Stimulated activated naive CD8-positive, alpha-beta T cell treated with anti-CD3 and anti-CD28 coated beads, Interleukin-15, Interleukin-2, amounts not matched to agents 100 ng/mL and 50 ng/mL, for 24 hours (primary cell): ENCODE measurements at regions not wholly inside any gene's neighbourhood (a gene's known extent, or its start where the extent isn't known, plus 50 kb on each side); places are given as distances from the start of the nearest gene placed in this dataset.
"Not testable (repeated sequence)": the region's sequence is repeated elsewhere in the genome, so short reads cannot be mapped to it uniquely, and the experiment has no call there.

Experiments
- H3K27ac Mint-ChIP-seq: one replicate; pipeline ENCODE4 v1.8.0; 2021; ENCODE audit warnings: mild to moderate bottlenecking, mixed read lengths
- H3K27me3 Mint-ChIP-seq: one replicate; pipeline ENCODE4 v1.8.0; 2021; ENCODE audit warnings: mixed read lengths
- H3K36me3 Mint-ChIP-seq: one replicate; pipeline ENCODE4 v1.8.0; 2021; ENCODE audit warnings: low read depth, mixed read lengths
- H3K4me1 Mint-ChIP-seq: one replicate; pipeline ENCODE4 v1.8.0; 2021; ENCODE audit warnings: low read depth, mixed read lengths
- H3K4me3 Mint-ChIP-seq: one replicate; pipeline ENCODE4 v1.8.0; 2021; ENCODE audit warnings: mild to moderate bottlenecking, mixed read lengths
- H3K9me3 Mint-ChIP-seq: one replicate; pipeline ENCODE4 v1.8.0; 2021; ENCODE audit warnings: mixed read lengths

DNA sequence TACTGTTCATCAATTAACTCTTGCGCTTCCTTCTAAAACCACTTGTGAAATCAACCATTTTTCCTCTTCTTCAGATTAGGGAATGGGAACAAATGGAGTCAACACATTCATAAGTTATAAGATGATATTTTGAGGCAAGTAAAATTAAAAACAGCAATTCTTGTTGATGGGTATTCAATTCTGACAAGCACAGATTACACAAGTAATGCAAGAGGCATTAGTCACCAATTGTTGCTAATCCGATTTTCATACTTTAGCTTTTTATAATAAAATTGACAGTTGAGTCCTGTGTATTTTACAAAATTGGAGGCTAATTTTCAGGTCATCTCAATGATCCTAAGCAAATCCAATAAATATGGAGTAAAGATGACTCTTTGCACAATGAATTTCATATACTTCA is 918.4 kb upstream of the SOX9 start:
- no peak overlapping the region for H3K4me3 Mint-ChIP-seq

DNA sequence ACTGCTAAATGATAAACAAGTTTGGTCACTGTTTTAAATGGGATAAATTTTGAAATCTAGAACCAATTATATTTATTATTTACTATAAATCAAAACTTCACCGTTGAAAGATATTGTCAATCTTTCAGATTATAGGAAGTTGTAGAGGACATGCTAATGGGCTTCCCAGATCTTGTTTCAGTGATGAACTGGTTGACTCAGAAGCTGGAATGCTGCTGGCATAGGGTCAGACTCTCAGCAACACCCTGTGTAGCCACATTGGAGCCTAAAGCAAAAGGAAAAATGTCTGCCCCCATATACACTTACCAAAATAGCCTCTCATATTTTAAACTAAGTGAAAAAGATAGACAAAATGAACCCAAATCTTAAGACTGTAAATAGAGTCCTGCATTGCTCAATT is 916.9 kb upstream of the SOX9 start:
- Mint-ChIP-seq H3K27ac (no peak overlapping the region), H3K27me3 (no peaks in the 10 kb centered on the region), H3K36me3 (no peaks in the 10 kb centered on the region), H3K4me3 (no peak overlapping the region), H3K4me1 (no peaks in the 10 kb centered on the region), H3K9me3 (peaks cover 3% of the 10 kb centered on the region)

More for the DNA sequence above, 918.4 kb upstream of the SOX9 start:
- H3K9me3 Mint-ChIP-seq = peaks cover under 1% of the 10 kb centered on the region
- no peaks in the 10 kb centered on the region for H3K36me3 Mint-ChIP-seq
- H3K27me3 Mint-ChIP-seq = no peaks in the 10 kb centered on the region
- H3K4me1 Mint-ChIP-seq = no peaks in the 10 kb centered on the region
- H3K27ac Mint-ChIP-seq = no peak overlapping the region

DNA sequence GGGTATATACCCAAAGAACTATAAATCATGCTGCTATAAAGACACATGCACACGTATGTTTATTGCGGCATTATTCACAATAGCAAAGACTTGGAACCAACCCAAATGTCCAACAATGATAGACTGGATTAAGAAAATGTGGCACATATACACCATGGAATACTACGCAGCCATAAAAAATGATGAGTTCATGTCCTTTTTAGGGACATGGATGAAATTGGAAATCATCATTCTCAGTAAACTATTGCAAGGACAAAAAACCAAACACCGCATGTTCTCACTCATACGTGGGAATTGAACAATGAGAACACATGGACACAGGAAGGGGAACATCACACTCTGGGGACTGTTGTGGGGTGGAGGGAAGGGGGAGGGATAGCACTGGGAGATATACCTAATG is 914.9 kb upstream of the SOX9 start:
- not testable (repeated sequence) for H3K36me3 Mint-ChIP-seq, H3K4me3 Mint-ChIP-seq, H3K27me3 Mint-ChIP-seq, H3K4me1 Mint-ChIP-seq, H3K27ac Mint-ChIP-seq
- H3K9me3 Mint-ChIP-seq = peaks cover 11% of the 10 kb centered on the region

DNA sequence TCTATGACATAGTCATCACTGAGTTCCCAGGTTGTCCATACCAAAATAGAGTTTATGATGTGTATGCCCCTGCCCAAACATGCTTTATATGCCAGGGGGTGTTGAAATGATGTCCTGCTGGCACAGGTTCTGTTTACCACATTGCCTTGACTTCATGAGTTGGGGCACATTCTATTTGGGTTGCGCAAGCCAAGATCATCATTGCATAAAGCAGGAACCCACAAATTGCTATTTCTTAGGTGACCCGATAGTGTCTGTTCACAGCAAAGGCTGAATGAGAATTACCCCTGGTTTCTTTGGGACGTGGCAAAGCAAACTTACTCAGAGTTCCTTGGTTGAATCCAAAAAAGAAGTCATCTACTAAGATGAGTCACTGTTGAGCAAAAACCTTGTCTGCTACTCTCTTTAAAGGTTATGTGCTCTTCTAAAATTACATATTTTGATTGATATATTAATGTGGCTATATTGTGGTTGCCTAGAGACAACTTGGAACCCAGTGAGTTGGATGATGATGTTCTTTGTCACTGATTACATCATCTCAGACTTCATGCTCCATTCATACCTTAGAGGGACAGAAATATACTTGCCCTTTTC is 912.6 kb upstream of the SOX9 start:
- no peaks in the 10 kb centered on the region for H3K36me3 Mint-ChIP-seq
- H3K4me3 Mint-ChIP-seq = no peak overlapping the region
- no peak overlapping the region for H3K27ac Mint-ChIP-seq
- H3K27me3 Mint-ChIP-seq = no peaks in the 10 kb centered on the region
- no peaks in the 10 kb centered on the region for H3K4me1 Mint-ChIP-seq
- peaks cover 12% of the 10 kb centered on the region for H3K9me3 Mint-ChIP-seq

DNA sequence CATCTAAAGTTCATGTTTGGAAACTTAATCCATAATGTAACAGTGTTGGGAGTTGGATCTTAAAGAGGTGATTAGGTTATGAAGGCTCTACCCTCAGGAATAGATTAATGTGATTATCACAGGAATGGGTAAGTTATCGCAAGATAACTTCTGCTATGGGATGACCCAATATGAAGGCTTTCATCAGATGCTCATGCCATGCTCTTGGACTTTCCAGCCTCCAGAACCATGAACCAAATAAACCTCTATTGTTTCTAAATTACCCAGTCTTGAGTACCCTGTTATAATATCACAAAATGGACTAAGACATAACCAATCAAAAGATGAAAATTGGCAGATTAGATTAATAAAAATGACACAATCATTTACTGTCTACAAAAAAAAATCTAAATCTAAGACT is 906.9 kb upstream of the SOX9 start:
- no peaks in the 10 kb centered on the region for H3K4me1 Mint-ChIP-seq
- peaks cover 16% of the 10 kb centered on the region for H3K9me3 Mint-ChIP-seq
- no peak overlapping the region for H3K27ac Mint-ChIP-seq
- no peaks in the 10 kb centered on the region for H3K27me3 Mint-ChIP-seq
- no peak overlapping the region for H3K4me3 Mint-ChIP-seq
- no peaks in the 10 kb centered on the region for H3K36me3 Mint-ChIP-seq

DNA sequence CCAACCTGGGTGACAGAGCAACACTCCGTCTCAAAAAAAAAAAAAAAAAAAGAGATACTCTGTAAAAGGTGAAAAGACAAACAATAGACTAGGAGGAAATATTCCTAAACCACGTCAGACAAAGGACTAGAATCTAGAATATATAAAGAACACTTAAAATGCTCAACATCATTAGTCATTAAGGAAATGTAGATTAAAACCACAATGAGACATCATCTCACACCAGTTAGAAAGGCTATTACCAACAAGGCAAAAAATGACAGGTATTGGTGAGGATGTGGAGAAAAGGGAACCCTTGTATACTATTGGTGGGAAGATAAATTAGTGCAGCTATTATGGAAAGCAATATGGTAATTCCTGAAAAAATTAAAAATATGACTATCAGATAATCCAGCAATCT is 903.1 kb upstream of the SOX9 start:
- Mint-ChIP-seq H3K27me3 (no peaks in the 10 kb centered on the region), H3K27ac (no peak overlapping the region), H3K9me3 (peaks cover 15% of the 10 kb centered on the region), H3K36me3 (no peaks in the 10 kb centered on the region), H3K4me1 (no peaks in the 10 kb centered on the region), H3K4me3 (no peak overlapping the region)

DNA sequence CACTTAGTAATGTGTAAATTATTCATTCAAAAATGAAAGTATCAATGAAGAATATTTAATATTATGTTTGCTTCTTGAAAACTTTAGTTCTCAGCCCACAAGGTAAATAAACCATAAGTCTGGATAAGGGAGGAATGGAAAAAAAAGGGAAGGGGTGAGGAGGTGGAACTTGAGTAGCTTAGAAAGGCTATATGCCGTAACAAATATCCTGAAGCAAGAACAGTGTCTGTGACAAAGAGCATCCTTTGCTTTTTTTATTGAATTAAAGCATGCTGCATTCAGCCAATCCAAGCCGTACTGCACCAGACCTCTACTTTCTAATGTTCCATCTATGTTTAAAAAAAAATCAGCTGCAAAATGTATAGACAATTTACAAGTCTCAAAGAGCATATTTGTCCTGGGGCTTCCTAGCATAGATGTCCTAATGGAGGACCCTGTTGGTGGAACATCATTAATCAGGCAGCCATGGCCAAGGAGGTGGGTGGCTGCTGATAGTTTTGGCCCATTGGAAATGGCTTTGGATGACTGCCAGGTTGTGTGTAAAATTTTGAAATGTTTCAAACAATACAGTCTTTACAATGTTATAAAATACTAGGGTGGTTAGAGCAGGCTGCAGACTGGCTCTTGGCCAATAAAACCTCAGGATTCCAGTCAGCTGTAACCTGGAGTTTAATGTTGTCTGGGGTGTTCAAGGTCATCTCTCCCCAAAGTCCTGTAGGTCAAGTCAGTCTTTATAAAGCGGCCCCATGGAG is 895.8 kb upstream of the SOX9 start:
- H3K4me3 Mint-ChIP-seq = no peak overlapping the region
- H3K36me3 Mint-ChIP-seq = no peaks in the 10 kb centered on the region
- peaks cover 15% of the 10 kb centered on the region for H3K9me3 Mint-ChIP-seq
- H3K4me1 Mint-ChIP-seq = no peaks in the 10 kb centered on the region
- no peaks in the 10 kb centered on the region for H3K27me3 Mint-ChIP-seq
- H3K27ac Mint-ChIP-seq = no peak overlapping the region

DNA sequence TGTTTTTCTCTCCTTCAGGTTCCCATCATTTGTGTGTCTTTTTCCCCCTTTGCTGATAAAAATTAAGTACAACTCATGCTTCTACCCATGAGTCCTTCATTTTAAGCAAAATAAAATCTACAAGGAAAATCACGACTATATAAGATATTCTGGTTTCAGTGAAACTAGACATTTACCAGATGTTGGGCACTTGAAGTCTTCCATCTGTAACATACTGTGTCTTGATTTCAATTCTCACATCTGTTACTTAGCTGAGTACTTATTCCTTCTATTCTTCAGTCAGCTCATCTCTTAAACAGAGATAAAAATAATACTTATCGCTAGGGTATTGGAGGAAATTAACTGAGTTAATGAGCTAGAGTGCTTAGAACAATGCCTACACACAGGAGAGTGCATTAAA is 893.0 kb upstream of the SOX9 start:
- Mint-ChIP-seq H3K36me3 (no peaks in the 10 kb centered on the region), H3K4me3 (no peak overlapping the region), H3K27me3 (no peaks in the 10 kb centered on the region), H3K9me3 (peaks cover 7% of the 10 kb centered on the region), H3K27ac (no peak overlapping the region), H3K4me1 (no peaks in the 10 kb centered on the region)

DNA sequence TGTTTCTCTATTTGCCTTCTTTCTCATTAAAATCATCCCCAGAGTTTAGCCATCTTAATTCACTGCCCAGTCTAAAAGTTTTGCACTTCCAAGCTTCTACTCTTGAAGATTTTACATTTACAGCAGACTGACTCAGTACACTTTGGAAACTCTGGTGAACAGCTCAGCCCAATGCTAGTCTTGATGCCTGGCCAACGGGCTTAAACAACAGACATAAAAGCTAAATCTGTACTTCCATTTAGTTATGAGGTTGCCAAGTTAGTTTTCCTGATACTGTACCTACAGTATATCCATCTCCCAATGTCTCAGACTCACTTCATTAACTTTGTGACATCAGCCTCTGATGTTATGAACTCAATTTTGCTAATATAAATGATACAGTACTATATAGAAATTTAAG is 891.8 kb upstream of the SOX9 start:
- Mint-ChIP-seq H3K4me1 (no peaks in the 10 kb centered on the region), H3K36me3 (no peaks in the 10 kb centered on the region), H3K27me3 (no peaks in the 10 kb centered on the region), H3K9me3 (peaks cover 7% of the 10 kb centered on the region), H3K27ac (no peak overlapping the region), H3K4me3 (no peak overlapping the region)

DNA sequence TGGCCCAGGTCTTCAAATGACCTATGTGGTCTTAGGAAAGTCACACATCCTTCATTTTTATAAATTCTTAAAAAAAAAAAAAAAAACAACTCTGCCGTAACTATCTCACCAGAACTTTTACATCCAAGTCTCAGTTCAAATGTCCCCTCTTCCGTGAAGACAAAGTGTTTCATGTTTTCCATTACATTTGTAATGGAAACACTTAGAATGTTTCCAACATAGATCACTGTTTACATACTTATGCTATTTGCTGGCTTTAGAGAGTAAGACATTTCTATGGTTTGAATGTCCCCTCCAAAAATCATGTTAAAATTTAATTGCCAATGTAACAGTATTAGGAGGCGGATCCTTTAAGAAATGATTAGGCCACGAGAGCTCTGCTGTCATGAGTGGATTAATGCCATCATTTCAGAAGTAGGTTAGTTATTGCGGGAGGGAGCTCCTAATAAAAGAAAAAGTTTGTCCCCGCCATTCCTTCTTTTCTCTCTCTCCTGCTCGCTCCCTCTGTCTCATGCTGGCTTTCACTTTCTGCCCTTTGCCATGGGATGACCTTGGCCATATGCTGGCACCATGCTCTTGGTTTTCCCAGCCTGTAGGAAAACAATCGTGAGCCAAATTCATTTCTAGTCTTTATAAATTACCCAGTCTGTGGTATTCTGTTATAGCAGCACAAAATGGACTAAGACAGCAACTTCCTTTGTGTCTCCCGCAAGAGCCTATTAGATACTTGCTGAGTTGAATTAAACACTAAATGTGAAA is 887.8 kb upstream of the SOX9 start:
- H3K9me3 Mint-ChIP-seq = peaks cover 4% of the 10 kb centered on the region
- H3K27ac Mint-ChIP-seq = no peak overlapping the region
- H3K4me1 Mint-ChIP-seq = no peaks in the 10 kb centered on the region
- no peaks in the 10 kb centered on the region for H3K27me3 Mint-ChIP-seq
- H3K4me3 Mint-ChIP-seq = no peak overlapping the region
- H3K36me3 Mint-ChIP-seq = no peaks in the 10 kb centered on the region

DNA sequence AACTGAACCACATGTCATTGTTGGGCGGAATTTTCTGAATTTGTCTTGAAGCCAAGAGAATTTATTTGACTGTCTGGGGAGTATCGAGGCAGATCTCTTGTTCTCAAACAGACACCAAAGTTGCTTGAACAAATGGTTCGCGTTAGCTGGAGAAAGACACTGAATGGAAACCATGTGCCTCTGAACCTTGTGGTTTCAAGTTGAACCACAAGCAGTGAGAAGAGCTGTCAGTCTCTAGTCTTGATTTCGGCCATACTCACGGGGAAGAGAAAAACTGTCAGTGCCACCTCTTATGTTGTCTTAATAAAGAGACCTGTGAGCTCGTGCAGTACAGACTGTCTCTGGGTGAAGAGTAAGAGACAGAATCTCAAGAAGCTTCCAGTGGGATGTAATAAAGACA is 886.5 kb upstream of the SOX9 start:
- H3K27ac Mint-ChIP-seq = no peak overlapping the region
- H3K9me3 Mint-ChIP-seq = no peaks in the 10 kb centered on the region
- no peak overlapping the region for H3K4me3 Mint-ChIP-seq
- H3K4me1 Mint-ChIP-seq = no peaks in the 10 kb centered on the region
- no peaks in the 10 kb centered on the region for H3K27me3 Mint-ChIP-seq
- no peaks in the 10 kb centered on the region for H3K36me3 Mint-ChIP-seq

DNA sequence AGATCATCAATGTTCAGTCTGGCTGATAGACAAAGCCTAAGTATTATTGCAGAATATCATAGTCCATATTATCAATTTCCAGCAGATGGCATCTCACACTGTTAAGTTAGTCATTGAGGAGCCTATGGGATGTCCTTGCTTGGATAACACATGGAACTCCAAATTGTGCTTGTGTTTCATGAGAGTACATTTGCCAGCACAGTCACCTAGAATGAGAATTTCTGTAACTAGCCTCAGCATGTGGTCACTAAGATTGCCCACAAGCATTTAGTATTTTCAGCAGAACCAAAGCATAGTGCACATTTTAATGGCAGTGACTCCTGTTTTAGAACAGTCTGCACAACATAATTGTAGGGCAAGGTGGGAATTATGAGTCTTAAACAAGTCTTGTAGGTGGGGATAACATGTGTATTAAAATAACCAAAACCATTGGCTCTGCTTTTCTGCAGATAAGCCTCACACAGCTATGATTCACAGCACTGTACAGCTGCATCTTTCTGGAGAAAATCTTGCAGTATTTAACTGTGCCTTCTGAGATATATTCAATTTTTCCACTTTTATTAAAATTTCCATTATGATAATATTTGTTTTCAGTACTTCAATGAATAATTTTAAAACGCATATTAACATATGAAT is 882.8 kb upstream of the SOX9 start:
- H3K27ac Mint-ChIP-seq = no peak overlapping the region
- H3K9me3 Mint-ChIP-seq = no peaks in the 10 kb centered on the region
- no peaks in the 10 kb centered on the region for H3K27me3 Mint-ChIP-seq
- no peaks in the 10 kb centered on the region for H3K36me3 Mint-ChIP-seq
- H3K4me3 Mint-ChIP-seq = no peak overlapping the region
- no peaks in the 10 kb centered on the region for H3K4me1 Mint-ChIP-seq

DNA sequence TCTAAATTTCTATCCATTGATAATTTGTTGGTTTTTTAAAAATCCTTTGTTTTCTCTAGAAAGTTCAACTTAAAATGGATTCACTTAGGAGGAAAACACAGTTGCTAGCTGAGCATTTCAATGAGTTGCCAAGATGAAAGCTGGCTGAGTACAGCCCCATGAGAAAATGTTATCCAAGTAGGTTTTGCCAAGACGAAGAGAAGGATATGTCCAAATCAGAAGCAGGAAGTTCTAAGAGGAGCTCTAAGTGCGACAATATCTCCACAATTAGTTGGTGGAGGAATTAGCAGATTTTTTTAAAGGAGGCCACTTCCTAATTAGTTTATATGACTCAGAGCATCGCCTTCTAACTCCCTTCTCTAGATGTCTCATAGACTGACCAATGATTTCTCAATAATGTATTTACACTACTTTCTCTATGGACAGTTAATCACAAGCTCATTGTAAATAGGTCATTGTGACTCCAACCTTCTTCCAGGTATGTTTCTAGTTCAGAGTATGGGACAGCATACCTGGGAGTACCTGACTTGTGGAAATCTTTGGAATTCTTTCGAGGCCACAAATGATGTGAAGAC is 873.3 kb upstream of the SOX9 start:
- Mint-ChIP-seq H3K27ac (no peak overlapping the region), H3K27me3 (no peaks in the 10 kb centered on the region)

DNA sequence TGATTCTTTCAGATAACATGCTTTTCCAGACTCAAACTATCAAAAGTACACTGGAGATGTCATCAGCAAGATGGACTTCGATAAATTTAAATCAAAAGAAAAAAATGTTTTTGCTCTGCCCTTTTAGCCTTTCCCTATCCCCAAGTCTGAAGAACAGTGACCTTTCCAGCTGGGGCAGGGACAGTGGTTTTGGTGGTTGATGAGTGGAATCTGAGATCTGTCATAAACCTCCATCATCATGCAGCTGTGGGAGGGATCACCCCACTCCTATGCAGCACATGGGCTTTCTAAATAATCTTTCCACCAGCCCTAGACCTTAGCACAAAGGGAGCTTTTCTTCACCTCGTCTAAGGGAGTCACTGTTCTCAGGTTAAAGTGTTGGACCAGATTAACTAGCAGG is 869.5 kb upstream of the SOX9 start:
- Mint-ChIP-seq H3K4me1 (no peaks in the 10 kb centered on the region), H3K27me3 (no peaks in the 10 kb centered on the region), H3K36me3 (no peaks in the 10 kb centered on the region), H3K4me3 (no peak overlapping the region), H3K9me3 (no peaks in the 10 kb centered on the region), H3K27ac (no peak overlapping the region)

More for the DNA sequence above, 873.3 kb upstream of the SOX9 start:
- Mint-ChIP-seq H3K4me3 (no peak overlapping the region), H3K36me3 (no peaks in the 10 kb centered on the region), H3K4me1 (no peaks in the 10 kb centered on the region), H3K9me3 (no peaks in the 10 kb centered on the region)

DNA sequence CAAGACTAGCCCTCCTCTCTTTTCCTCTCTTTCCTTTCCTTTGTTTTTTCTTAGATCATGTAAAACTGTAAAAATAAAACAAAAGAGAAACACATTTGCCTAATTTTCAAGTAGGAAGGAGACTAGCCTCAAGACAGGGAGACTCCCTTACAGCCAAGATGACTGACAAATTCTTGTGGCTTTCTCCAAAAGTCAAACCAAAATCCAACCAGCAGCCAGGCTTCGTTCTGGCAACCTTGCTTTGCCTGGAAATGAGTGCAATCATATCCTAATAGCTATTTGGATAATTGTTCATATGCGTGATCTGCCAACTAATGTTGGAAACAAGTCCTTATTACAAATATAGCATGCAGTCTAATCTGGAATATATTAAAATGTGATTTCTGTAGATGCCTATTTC is 868.9 kb upstream of the SOX9 start:
- no peaks in the 10 kb centered on the region for H3K4me1 Mint-ChIP-seq
- H3K4me3 Mint-ChIP-seq = no peak overlapping the region
- H3K27ac Mint-ChIP-seq = no peak overlapping the region
- no peaks in the 10 kb centered on the region for H3K9me3 Mint-ChIP-seq
- H3K27me3 Mint-ChIP-seq = no peaks in the 10 kb centered on the region
- H3K36me3 Mint-ChIP-seq = no peaks in the 10 kb centered on the region
